Activated naive CD4-positive, alpha-beta T cell treated with Interleukin-2 at 50 U/mL for 16 hours (primary cell): ENCODE measurements at regions not wholly inside any gene's neighbourhood (a gene's known extent, or its start where the extent isn't known, plus 50 kb on each side); places are given as distances from the start of the nearest gene placed in this dataset.

Experiments
- DNase-seq: peaks from one replicate; pipeline ENCODE4 v3.0.0-alpha.2; 2020

DNA sequence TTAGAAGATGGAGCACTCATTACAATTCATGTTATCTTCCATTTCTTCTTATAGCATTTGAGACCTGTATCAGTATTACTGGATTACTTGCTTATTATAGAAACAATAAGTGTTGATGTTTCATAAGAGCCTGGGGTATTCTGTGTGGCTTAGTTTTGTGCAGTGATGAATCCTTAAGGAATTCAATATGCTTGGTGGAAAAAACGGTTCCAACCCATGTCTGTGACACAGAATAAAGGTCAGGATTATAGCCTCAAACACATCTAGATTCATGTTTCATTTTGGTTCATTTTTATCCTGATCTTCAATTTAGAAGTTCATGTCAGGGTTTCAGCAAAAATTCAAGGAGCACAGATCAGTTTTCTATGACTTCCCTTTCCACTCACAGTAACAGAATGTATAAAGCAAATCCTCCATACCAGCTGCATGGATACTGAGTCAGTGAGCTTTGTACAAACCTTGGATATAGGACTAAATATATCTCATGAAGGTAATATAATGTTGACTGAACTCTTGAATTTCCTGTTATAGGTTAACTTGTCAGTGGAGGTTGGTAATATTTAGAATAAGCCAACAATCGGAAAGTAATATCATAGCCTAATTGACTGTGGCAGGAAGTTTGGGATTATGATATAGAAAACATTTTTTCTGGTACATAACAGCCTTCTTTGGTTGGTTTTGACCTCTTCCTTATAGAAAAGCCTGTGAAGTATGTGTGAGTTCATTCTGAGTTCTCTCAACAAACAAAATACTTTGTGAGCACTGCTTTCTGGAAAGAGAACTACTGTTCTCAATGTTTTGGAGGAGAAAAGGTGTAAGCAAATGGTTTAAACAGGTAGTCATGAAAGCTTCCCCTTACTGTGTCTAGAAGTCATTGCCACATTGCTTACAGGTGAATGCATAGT lies 218.2 kb upstream of the TPM1 start:
- DNase-seq = no peak

DNA sequence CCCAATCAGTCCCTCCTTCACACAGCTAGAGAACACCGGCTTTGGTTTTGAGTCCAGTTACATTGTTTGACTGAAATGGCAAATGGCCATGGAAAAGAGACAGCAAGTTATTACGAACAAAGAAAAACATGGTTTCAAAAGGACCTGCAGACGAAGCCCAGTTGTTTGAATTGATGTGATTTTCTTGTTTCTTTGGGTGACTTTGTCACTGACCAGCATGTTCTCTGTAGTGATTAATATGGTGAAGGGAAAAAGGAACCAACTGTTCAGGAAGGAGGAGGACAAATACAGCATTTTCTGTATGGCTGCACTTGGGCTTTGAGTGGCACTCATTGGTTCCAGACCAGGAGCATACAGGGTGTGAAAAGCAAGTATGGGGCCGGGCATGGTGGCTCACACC lies 217.4 kb upstream of the TPM1 start:
- no peak for DNase-seq

DNA sequence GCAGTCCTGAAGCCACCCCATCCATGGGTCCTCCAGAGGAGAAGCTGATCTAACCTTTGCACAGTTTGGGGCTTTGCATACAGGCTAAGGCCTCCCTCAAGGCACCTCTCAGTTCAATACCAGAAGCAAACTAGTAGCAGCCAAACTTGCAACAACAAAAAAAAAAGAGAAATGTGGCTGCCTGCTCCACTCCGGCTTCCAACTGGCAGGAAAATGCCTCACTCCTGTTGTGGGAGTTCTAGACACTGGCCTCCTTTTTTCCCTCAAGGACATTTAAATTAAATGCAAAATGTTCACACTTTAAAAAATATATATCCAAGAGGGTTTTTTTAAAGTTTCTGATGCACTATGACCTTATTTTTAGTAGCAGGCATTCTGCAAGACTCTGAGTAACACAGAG lies 216.0 kb upstream of the TPM1 start:
- no peak for DNase-seq

DNA sequence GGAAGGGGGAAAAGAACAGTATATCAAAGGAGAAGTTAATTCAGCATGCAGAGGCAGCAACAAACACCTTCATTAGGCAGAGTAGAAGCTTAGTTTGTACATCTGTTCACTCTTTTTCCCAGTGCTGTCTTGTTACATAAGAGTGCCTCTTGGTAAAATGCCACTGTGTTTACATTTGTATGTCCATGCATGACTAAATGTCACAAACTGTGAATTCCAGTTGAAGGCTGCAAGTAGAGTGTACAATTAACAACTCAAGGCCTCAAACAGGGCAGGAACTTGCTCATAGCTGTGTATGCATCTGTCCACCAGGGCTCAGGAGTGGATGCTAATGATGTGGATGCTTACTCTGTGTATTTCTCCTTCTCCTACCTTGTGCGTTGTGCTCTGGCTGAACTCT lies 214.2 kb upstream of the TPM1 start:
- DNase-seq = no peak

DNA sequence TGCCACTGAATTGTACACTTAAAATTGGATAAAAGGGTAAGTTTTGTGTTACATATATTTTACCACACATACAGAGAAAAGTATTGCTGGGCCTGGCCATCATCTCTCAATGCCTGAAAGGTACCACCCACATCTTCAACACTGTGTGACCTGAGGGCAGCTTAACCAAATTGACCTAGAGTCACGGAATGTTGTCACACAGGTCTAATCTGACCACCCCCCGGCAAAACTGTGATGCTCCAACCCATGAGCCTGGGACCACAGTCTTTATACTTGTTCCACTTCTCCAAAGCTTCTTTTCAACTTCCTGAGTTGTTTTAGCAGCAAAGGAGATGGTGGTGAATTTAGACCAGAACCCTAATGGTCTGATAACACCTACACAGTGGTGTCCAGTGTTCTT lies 210.3 kb upstream of the TPM1 start:
- DNase-seq = no peak

DNA sequence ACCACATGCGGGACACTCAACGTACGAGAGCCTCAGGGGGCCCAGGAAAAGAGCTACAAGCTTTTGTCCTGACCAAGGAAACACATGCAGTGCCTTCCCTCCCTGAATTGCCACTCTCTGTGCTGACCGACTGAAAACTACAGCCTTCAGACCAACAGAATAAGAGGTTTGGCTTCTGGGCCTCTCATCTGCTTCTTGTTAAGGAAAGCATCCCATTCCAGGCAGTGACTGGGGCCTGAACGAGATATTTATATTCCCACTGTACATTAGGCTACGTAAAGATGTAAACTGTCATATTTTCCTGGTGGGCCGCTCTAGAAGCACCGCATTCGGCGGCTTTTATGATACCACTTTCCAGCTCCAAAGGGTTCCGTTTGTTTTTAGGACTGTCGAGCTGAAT lies 208.9 kb upstream of the TPM1 start:
- DNase-seq = no peak

DNA sequence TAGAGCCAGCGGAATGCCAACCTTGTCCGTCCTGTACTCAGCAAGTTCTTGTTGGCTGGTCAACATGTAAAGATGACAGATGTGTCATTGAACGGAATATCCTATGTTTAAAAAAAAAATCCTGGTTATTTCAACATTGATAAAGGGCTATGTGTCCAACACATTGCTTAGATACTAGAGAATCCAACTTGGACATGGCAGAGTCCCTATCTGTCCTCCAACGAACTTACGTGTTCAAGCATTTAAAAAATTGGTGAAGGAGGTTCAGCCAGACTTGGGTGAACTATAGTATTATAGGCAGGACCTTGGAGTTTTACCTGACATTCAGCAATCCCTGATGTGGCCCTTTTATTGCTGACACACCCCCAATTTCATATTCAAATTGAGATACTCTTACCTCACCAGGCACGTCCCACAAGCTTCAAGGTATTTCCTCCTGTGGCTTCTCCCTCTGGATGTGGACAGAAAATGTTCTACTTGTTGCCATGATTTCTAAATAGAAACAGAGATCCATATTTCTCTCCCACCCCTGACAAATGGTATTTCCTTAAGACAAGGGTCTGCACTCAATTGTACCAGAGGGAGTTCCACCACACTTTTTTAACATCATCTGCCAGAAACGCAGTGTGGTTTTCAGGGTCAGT lies 207.7 kb upstream of the TPM1 start:
- DNase-seq = no peak

DNA sequence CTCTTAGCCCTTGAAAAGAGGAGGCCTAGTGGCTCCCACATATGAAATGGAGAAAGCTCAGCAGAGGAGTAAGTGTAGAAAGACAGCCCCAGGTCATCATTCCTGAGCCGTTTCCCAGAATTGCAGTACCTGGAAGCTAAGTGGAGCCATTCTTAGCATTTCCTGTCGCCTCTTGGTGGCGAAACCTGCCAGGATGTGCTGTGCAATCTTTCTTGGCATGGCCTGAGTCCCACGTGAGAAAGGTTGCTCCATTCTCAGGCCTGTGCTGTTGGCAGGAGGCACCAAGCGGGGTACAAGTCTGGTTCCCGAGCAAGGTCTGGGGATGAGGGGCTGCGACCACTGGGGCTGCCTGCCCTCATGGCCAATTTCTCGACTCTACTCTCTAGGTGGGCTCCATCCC lies 207.2 kb upstream of the TPM1 start:
- no peak for DNase-seq

DNA sequence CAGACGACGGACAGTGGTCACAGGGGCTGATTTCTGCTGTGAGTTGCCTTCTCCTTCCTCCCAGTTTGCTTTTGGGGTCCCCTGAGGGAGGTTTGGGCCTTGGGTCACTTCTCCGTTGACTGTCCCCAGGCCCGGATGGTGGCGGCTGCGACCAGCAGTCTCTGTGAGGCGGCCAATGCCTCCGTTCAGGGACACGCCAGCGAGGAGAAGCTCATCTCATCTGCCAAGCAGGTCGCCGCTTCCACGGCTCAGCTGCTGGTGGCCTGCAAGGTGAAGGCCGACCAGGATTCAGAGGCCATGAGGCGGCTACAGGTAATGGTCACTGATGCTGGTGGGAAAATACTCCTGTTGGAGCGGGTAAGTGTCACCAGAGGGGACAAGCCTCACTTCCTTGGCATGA lies 206.8 kb upstream of the TPM1 start:
- no peak for DNase-seq

DNA sequence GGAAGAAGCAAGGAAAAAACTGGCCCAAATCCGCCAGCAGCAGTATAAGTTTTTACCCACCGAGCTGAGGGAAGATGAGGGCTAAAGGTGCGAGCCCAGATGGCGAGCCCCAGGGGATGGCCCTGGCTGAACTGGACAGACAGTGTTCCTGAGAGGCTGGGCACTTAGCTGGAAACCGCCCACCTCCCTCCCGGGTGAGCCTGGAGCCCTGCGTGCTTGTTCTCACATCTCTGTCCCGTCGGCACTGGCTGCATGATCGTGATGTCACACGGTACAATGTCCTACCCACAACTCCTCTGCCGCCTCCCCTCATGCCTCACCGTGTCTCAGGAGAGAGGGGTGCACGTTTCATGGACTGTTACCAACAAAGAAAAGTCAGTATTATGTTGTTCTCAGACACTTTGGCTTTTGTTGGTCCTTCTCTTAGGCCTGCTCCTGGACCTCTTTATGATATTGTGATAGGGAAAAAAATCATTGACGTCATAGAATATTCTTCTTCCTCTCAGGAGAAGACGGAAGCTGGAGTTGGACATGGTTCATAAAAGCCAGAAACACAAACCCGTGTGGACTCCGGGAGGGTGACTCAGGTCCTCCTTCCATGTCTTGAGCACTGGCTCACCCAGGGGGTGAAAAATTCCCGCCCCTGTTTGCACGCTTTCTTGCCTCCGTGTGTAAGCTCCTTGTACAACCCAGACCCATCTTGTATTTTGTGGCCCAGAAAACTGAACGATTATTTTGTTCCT lies 201.8 kb upstream of the TPM1 start:
- no peak for DNase-seq

DNA sequence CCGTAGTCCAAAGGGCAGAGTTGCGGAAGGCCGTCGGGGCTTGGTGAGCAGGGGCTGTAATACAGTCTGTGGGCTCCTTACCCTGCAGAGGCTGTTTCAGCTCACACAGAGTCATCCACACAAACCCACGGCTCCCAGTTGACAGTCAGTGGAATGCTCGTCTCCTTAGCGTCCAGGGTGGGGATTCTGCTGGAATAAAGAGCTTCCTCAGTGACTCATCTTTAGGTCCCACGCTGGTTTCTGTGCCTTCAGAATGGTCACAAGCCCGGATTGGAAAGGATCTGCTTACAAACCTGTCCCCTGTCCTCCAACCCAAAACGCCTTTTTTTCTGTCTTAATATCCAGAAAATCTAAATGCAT lies 201.3 kb upstream of the TPM1 start:
- no peak for DNase-seq

DNA sequence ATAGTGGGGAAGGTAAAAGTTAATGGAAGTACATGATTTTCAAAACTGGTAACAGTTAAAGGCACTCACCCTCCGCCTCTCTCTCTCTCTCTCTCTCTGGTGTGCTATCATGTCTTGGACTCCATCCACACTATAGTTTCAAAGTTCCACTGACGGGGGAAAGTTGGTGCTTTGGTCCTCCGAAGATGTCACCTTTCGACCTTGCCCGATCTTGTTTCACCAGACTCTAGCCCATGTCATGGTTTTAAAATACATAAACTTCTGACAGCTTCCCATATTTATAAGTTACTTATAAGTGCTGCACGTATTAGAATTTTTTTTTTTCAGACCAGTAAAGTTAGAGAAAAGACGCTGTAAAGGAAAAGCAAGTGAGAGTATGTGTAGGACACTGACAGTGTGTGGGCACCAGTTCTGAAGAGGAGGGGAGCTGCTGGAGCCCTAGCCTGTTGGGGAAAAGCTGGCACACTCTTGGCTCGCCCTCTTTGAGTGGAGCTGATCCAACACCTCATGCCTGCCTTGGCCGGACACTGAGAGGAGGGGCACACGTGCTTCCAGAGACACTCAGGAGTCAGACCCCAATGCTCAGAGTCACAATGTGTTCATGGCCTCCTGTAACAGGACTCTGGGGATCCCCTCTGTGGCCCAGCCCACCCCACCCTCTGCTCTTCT lies 200.5 kb upstream of the TPM1 start:
- no peak for DNase-seq

DNA sequence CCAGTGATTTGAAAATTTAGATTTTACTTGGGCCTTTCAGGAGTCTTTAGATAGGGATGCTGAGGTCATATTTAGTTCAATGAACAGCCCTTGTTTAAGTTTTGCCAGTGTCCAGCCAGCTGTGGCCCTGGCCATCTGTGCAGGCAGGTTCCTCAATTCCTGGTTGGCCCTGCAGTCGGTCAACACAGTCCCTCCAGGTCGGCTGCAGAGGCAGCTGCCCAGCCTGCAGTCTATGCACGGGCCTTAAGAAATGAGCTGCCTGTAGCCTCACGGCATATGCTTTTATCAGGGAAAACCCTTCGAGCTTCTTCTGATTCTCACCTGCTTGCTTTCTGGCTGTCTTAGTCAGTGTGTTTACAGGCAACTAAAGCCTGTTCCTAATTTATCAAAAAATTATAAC lies 199.2 kb upstream of the TPM1 start:
- DNase-seq = no peak

DNA sequence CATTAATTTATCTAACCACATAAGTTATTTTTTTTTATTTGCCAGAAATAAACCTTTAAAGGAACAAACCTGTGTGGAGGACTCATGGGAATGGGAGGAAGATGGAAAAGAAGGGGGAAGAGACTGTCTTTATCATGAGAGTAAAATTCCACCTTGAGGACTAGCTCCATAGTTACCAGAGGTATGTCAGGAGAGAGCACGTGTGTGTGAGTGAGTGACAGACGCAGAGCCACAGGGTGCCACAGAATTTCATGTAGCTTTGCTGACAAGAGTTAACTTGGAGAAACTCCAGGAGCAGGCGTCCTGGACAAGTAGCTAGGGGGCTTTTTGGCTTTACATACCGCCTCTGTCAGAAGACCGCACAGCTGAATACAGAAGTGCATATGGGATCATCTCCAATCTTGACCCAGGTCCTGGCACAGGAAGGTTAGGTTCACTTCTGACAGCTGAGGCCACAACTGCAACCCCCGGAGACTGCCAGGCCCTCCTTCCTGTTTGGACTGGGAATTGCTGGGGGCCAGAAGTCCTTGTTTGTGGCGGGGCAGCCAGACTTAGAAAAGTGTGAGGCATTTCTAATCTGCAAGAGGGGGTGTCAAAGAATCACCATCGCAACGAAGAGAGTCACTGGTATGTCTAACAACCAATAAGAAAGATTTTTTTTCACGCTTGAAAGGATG lies 197.8 kb upstream of the TPM1 start:
- no peak for DNase-seq

DNA sequence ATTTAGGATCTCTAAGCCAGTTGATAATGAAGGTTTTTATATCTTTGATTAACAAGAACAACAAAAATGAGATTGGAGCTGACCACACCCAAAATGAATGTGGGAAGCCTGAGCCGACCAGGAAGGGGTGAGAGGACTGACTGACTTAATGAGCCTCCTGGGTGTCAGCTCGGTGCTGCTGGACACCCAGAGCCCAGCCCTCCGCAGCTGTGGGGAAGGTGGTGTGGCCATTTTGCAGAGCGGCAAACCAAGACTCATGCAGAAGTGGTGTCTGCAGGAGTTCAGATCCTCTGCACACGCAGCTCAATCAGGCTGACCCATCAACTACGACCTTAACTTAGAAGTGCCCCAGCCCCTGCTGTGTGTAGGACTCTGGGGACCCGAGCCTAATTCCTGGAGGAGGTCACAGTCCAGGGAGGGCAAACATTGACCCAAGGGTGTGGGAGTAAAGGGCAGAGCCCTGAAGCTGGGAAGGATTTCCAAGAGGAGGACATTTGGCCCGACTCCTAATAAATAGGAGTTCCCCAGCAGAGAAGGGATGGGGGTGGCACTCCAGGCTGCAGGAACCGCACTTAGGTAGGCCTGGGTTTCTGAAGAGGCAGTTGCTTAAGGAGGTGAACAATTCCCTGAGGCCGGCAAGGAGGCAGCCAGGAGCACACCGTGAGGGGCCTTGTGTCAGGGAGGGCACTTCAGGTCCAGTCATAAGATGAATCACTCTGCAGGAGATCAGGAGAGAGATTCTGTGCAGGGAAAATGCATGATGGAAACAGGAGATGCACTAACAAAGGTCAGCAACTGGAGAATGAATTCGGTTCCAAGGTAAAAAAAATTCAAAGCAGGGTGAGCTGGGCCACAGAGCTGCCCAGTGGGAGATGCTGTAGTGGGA lies 197.1 kb upstream of the TPM1 start:
- no peak for DNase-seq

DNA sequence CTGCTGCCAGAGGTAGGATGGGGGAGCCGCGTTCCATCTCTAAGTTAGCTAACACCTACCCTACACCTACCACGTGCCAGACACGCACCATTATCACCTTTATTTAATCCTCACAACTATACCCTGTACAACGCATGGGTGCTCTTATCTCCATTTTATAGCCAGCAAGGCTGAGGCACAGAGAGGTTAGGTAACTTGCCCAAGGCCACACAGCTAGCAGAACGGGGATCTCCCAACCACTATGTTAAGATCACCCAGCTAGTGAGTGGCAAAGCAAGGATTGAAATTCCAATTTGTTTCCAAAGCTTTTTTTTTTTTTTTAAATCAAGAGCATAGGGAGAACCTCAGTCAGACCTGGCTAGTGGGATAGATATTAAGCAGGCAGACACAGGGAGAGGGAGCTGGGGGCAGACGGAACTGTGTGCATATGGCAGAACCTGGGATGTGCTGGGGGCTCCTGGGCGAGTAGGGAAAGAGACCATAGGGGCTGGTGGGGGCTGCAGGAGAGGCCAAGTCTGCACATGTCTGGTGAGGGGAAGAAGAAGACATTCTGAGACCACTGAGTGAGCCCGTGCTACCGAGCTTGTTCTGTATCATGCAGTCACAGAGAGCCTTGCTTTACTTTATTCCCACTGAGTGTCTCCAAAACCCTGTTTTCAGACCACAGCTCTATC lies 196.3 kb upstream of the TPM1 start:
- no peak for DNase-seq

DNA sequence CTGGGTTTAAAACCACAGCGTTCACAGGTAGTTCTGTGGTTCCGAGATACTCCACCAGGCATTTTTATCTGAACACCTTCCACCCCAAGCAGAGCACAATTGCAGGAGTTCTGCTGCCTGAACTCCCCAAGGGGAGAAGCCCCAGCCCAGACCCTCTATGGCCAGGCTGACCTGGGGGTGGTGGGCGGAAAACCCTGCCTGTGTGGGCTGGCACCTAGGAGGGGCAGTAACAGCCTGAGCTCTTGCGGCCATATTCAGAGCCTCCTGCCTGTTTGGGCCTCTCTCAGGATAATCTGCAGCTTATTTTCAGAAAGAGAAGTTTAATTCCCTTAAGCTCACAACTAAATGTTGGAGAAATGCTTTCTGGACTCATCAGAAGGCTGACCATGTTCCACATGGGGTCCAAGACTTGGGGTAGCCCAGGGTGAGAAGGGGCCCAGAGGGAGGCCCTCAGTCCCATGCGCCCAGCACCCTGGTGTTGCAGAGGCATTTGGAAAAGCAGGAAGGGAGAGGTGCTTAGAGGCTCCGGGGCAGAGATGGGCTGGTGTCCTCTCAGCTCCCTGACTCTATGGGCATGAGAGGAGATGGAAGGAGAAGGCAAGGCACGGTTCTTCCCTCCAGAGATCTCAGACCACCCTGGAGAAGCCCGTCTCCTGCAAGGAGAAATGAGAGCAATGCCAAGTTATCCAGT lies 195.6 kb upstream of the TPM1 start:
- no peak for DNase-seq

DNA sequence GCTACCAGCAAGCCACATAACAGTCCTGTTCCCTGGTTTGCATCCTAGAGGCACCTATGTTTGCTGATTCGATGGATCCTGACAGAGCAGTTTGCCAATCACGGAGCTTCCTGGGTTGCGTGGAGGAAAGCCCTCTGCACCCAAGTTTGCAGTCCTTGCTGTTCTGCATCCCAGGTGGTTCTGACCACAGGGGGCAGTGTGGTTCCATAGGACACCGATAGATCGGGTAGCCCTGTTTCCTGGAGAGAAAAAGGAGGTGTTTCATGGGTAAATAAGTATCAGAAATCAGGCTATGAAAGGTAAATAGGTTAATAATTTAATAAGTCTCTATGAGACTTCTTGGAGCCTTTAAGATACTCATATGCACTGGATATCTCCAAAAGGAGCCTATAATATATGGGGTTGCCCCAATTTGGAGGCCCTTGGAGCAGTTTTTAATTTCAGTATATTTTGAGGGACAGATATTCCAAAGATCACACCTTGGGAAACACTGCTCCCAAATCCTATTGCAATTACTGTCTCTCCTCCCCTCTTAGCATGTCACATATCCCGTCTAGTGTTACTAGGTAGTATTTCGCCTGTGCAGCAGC lies 194.6 kb upstream of the TPM1 start:
- peak; percentile 30 for DNase-seq

DNA sequence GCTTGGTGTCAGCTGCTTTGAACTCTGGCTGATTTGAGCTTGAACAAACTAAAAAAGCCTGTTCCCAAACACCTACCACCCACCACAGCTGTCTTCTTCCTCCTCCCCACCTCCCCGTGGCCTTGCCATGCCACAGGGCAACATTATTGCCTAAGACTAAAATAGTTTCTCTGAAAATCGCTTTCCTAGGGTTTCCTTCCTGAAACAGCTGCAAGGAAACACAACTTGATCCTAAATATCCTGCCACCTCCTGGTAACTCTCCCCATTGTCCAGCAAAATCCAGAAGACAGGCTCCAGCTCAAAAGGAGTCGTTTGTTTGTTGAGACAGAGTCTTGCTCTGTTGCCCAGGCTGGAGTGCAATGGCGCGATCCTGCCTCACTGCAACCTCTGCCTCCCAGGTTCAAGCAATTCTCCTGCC lies 193.9 kb upstream of the TPM1 start:
- DNase-seq = no peak
